ENCODE measurements at regions not wholly inside any gene's neighbourhood (a gene's known extent, or its start where the extent isn't known, plus 50 kb on each side); places are given as distances from the start of the nearest gene placed in this dataset.

DNA sequence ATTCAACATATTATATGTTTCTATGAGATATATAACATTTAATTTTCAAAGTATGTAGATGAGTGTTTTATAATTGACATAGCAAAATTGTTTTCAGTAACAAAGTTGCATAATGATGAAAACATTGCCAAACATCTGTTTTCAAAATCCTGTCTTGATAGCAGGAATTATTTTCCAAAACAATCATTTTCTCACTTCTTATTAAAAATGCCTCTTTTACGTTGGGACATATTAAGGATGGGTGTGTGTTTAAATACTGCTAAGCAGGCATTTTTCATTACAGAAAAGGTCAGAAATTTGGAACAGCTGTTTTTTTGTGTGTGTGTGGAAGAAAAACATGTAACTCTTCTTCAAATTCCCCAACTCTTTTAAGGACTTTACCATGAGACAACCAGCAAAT is 452.0 kb downstream of the SPRY1 start:
- H3K27me3 Mint-ChIP-seq, result no peaks in the 10 kb centered on the region
- intact Hi-C loops (cut with micrococcal nuclease), result no loop called here
- H3K4me1 Mint-ChIP-seq (ENCODE audit: low read depth), result no peaks in the 10 kb centered on the region
- ChIA-PET POLR2A (no interaction called here), CTCF (no interaction called here)
- no peaks in the 10 kb centered on the region for H3K9me3 Mint-ChIP-seq
- H3K27ac Mint-ChIP-seq, result no peak overlapping the region
- no peak overlapping the region for H3K4me3 Mint-ChIP-seq
- no peaks in the 10 kb centered on the region for H3K36me3 Mint-ChIP-seq
- DNase-seq, result no peak

DNA sequence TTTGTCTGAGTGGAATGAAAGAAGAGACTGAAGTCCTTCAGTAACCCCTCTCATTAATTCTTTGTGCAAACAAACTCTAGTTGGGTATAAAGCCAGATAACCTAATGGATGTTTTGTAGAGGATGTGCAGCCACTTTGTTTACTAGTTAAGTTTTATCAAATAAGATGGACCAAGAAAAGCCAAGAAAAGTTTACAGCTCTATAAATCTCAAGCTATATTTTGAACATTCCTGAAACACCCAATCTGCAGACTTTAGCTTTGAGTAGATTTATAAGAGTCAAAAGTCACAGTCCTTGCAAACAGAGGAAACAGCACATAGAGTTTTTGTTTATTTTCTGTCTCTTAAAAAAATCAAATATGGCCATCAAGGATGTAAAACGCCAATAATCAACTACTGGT is 452.9 kb downstream of the SPRY1 start:
- CTCF ChIA-PET, result no interaction called here
- intact Hi-C loops (cut with micrococcal nuclease), result no loop called here
- H3K27ac Mint-ChIP-seq, result no peak overlapping the region

DNA sequence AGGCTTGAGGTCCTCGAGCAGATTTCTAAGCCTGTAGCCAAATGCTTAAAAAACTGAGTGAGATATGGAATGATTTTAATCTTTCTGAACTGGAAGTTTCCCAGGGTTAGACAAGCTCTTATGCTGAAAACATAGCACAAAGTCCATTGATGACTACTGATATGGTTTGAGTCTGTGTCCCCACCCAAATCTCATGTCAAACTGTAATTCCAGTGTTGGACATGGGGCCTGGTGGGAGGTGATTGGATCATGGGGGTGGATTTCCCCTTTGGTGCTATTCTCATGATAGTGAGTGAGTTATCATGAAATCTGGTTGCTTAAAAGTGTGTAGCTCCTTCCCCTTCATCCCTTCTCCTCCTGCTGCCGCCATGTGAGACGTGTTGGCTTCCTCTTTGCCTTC is 454.9 kb downstream of the SPRY1 start:
- no peaks in the 10 kb centered on the region for H3K27me3 Mint-ChIP-seq
- DNase-seq, result no peak
- H3K4me1 Mint-ChIP-seq (ENCODE audit: low read depth), result no peaks in the 10 kb centered on the region
- H3K36me3 Mint-ChIP-seq, result no peaks in the 10 kb centered on the region
- H3K27ac Mint-ChIP-seq, result no peak overlapping the region
- no peaks in the 10 kb centered on the region for H3K9me3 Mint-ChIP-seq
- ChIA-PET CTCF (no interaction called here), POLR2A (no interaction called here)
- no peak overlapping the region for H3K4me3 Mint-ChIP-seq
- intact Hi-C loops (cut with micrococcal nuclease), result no loop called here

More for the DNA sequence above, 452.9 kb downstream of the SPRY1 start:
- Mint-ChIP-seq H3K27me3 (no peaks in the 10 kb centered on the region), H3K4me1 (ENCODE audit: low read depth) (no peaks in the 10 kb centered on the region), H3K4me3 (no peak overlapping the region), H3K36me3 (no peaks in the 10 kb centered on the region), H3K9me3 (no peaks in the 10 kb centered on the region)
- POLR2A ChIA-PET, result no interaction called here
- no peak for DNase-seq

DNA sequence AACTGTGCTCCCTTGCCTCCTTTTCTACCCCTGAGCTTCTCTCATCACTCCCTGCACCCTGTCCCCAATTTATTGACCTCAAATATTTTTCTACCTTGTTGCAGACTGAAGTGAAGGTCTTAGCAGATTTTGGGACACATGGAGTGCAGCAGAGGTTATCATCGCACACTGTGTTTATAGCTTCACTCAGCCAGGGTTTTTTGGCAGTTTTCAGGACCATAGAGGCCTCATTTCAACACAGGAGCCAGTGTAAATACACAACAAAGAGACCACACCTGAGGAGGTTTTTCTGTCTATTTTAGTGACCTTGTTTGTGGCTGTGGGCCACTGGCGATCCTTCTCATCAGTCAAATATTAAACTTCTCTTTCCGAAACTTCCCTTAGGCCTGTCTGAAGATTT is 457.1 kb downstream of the SPRY1 start:
- H3K4me1 Mint-ChIP-seq (ENCODE audit: low read depth), result no peaks in the 10 kb centered on the region
- CTCF ChIA-PET, result no interaction called here
- no peaks in the 10 kb centered on the region for H3K27me3 Mint-ChIP-seq
- no peak for DNase-seq
- H3K4me3 Mint-ChIP-seq, result no peak overlapping the region
- no peaks in the 10 kb centered on the region for H3K36me3 Mint-ChIP-seq
- intact Hi-C loops (cut with micrococcal nuclease), result no loop called here
- H3K9me3 Mint-ChIP-seq, result no peaks in the 10 kb centered on the region
- no peak overlapping the region for H3K27ac Mint-ChIP-seq
- POLR2A ChIA-PET, result no interaction called here

DNA sequence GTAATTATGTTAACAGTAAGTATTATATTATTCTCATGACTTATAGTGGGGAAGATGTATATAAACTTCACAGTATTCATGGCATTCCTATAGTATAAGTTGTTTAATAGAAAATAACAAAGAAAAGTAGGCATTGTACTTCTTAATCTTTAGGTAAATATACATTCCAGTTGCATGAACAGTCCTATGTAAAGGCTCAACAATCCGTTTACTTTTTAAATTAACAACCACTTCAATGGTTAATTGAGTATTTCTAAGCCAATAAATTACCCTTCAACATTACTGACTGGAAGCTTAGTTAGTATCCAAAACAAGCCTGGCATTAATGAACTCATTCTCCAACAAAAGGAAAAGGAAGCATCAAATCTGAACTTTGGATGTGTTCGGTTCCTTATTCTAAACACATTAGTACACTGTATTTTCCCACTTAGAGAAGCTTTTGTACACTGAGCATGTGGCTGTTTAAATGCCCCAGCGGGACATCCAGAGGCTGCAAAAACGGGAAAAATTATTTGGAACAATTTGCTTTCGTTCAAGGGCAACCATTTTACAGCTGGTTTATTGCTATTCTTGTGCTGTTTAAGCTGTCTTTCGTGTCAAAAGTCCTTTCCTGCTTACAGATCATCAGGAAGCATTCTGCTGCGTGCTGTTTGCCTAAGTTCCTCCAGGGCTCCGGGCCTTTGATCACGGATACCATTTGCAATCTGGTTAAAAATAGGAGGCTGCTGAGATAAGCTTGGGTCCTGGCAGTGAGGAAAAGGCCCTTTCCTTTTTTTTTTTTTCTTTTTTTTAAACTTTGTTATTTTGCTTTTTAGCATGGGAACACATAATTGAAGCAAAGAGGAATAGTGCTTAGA is 460.3 kb downstream of the SPRY1 start:
- H3K9me3 Mint-ChIP-seq, result no peaks in the 10 kb centered on the region
- H3K27ac Mint-ChIP-seq, result no peak overlapping the region
- H3K36me3 Mint-ChIP-seq, result no peaks in the 10 kb centered on the region
- no peaks in the 10 kb centered on the region for H3K27me3 Mint-ChIP-seq
- DNase-seq, result no peak
- POLR2A ChIA-PET, result no interaction called here
- CTCF ChIA-PET, result no interaction called here
- no peaks in the 10 kb centered on the region for H3K4me1 Mint-ChIP-seq (ENCODE audit: low read depth)
- no peak overlapping the region for H3K4me3 Mint-ChIP-seq
- intact Hi-C loops (cut with micrococcal nuclease), result no loop called here

DNA sequence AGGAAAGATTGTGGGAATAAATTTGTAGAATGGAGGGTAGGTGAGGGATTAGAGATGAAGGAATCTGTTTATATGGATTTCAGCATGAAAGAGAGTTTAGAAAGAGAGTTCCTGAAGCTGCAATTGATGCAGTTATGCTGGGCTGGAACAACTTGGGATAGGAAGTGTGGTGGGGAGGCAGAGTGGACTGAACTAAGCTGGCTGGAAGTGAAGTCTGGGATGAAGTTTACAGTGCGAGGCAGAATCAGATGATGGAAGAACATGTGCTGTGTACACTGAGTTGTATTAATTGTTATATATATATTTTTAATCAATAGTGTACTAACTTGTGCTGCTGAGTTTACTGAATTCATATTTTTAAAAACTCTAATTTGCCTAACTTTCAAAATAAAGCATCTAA is 461.9 kb downstream of the SPRY1 start:
- Mint-ChIP-seq H3K9me3 (no peaks in the 10 kb centered on the region), H3K27ac (no peak overlapping the region), H3K36me3 (no peaks in the 10 kb centered on the region), H3K4me1 (ENCODE audit: low read depth) (no peaks in the 10 kb centered on the region), H3K27me3 (no peaks in the 10 kb centered on the region), H3K4me3 (no peak overlapping the region)
- DNase-seq, result no peak
- intact Hi-C loops (cut with micrococcal nuclease), result no loop called here
- POLR2A ChIA-PET, result no interaction called here
- CTCF ChIA-PET, result no interaction called here

DNA sequence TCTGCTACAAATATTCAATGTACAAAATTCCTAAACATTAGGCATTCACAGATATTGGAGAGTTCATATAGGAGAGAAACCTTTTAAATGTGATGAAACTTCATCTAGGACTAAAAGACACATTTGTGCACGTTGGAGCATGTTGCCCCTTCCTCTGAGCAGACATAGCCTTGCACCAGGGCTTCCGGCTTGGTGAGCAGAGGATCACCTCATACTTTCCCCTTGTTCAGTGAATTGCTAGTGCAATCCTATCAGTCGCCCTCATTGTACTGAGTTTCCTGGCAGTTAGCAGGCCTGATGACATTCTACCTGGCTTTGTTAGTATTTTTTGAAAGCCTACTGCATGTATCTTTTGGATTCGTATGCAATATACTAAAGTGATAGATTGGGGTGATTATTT is 466.2 kb downstream of the SPRY1 start:
- H3K27me3 Mint-ChIP-seq, result no peaks in the 10 kb centered on the region
- POLR2A ChIA-PET, result no interaction called here

DNA sequence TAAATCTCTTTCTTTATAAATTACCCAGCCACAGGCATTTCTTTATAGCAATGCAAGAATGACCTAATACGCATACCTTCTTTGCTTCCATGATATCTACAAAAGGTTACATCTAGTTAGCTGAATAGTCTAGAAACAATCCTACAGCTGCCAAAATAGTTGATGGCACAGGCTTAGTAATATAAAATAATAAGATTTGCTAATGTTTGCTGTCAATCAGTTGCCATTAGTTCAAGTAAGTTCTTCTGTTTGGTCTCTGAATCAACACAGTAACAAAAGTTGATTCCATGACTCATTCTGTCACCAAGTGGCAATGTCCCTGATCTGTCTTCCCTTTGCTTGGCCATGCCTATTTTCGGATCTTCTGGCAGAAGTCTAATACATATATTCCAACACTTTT is 470.2 kb downstream of the SPRY1 start:
- Mint-ChIP-seq H3K36me3 (no peaks in the 10 kb centered on the region), H3K9me3 (no peaks in the 10 kb centered on the region), H3K4me1 (ENCODE audit: low read depth) (no peaks in the 10 kb centered on the region)

More for the DNA sequence above, 466.2 kb downstream of the SPRY1 start:
- intact Hi-C loops (cut with micrococcal nuclease), result no loop called here
- no peak for DNase-seq
- H3K4me3 Mint-ChIP-seq, result no peak overlapping the region
- no peak overlapping the region for H3K27ac Mint-ChIP-seq
- no peaks in the 10 kb centered on the region for H3K36me3 Mint-ChIP-seq
- no peaks in the 10 kb centered on the region for H3K4me1 Mint-ChIP-seq (ENCODE audit: low read depth)
- CTCF ChIA-PET, result no interaction called here
- no peaks in the 10 kb centered on the region for H3K9me3 Mint-ChIP-seq

DNA sequence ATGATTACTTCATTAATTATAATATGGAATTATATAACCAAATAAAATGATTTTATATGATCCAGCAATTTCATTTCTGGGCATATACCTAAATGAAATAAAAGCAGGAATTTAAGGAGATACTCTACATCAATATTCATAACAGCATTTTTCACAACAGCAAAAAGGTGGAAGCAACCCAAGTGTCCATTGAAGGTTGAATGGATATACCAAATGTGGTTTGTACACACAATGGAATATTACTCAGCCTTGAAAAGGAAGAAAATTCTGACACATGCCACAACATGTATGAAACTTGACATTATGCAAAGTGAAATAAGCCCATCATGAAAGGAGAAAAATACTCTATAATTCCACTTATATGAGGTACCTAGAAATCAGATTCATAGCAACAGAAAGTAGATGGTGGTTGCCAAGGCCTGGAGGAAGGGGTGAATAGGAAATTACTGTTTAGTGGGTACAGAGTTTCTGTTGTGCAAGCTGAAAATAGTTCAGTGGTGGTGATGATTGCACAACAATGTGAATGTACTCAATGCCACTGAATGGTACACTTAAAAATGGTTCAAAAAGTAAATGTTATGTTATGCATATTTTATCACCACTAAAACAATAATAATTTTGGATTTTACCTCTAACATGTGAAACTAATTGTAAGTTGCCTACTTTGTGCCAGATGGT is 471.5 kb downstream of the SPRY1 start:
- no peaks in the 10 kb centered on the region for H3K27me3 Mint-ChIP-seq

More for the DNA sequence above, 470.2 kb downstream of the SPRY1 start:
- DNase-seq, result no peak
- Mint-ChIP-seq H3K4me3 (no peak overlapping the region), H3K27ac (no peak overlapping the region), H3K27me3 (no peaks in the 10 kb centered on the region)
- POLR2A ChIA-PET, result no interaction called here
- CTCF ChIA-PET, result no interaction called here
- intact Hi-C loops (cut with micrococcal nuclease), result no loop called here

DNA sequence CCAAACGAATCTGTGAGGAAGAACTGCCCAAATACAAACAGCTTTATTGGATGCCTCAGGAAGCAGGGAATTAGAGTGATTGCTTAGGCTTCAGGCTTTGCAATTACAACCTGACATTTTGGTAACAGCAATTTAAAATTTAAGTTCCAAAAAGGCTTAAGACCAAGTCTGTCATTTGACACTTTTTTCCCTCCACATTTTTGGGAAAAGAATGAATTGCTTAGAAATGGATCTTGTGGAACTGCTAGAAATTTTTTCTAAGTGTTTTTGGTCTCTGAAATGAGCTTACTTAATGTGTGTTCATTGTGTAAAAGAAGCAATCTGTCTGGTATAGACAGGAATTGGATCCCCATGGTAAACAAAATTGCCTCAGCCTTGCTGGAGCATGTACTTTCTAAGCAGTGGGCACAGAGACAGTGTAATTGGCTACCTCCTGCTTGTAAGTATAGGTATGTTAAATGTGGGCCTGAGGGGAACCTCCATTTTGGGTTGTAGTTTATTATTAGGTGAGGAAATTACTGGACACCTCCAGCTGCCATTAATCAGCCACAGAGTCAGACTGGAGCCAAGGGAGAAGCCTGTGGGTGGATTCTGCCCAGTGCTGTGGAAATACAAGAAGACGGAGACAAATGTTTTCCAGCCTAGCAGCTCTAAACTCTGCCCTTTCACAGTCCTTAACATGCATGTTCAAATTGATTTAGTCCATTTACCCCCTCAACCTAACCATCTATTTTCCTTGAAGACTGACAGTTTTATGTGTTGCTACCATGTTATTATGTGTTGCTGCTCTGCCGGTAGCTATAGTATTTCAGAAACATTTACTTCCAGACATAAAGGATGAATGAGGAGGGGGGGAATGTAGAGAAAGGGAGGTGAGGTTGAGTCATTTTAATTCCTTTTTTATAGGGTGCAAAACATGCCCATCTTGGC is 473.0 kb downstream of the SPRY1 start:
- Mint-ChIP-seq H3K9me3 (no peaks in the 10 kb centered on the region), H3K27me3 (no peaks in the 10 kb centered on the region), H3K27ac (no peak overlapping the region), H3K36me3 (no peaks in the 10 kb centered on the region), H3K4me1 (ENCODE audit: low read depth) (no peaks in the 10 kb centered on the region), H3K4me3 (no peak overlapping the region)
- intact Hi-C loops (cut with micrococcal nuclease), result no loop called here
- ChIA-PET CTCF (no interaction called here), POLR2A (no interaction called here)
- no peak for DNase-seq

More for the DNA sequence above, 471.5 kb downstream of the SPRY1 start:
- no peaks in the 10 kb centered on the region for H3K36me3 Mint-ChIP-seq
- ChIA-PET CTCF (no interaction called here), POLR2A (no interaction called here)
- no peak for DNase-seq
- no peaks in the 10 kb centered on the region for H3K4me1 Mint-ChIP-seq (ENCODE audit: low read depth)
- H3K27ac Mint-ChIP-seq, result no peak overlapping the region
- H3K9me3 Mint-ChIP-seq, result no peaks in the 10 kb centered on the region
- H3K4me3 Mint-ChIP-seq, result no peak overlapping the region
- intact Hi-C loops (cut with micrococcal nuclease), result no loop called here

DNA sequence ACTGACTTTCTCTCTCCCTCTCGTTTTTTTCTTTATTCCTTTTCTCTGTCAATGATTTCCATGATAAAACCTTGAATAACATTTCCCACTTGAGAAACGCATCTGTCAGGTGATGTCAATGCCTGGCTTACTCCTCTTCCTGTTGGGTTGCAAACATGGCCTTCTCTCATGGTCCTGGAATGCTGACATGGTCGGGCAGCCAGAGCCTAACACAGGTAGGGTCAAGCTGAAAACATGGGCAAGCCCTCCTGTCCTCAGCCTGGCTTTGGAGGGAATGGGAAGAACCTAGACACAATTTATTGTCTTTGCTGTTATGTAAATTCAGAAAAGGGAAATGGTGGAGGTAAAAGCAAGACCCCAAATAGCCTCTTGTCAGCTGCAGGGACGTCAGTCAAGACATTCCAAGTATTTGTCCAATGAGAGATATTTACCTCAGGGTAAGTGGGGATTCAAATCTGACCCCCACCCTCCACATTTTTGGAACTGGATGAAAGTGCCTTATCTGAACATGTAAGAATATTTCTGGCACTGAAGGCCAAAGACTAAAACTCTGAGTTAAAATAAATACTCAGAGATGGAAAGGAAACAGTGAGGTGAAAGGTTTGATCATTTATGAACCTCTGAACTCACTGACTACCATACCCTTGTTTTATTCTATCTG is 473.8 kb downstream of the SPRY1 start:
- Mint-ChIP-seq H3K27me3 (no peaks in the 10 kb centered on the region), H3K4me1 (ENCODE audit: low read depth) (no peaks in the 10 kb centered on the region), H3K36me3 (no peaks in the 10 kb centered on the region), H3K9me3 (no peaks in the 10 kb centered on the region), H3K4me3 (no peak overlapping the region), H3K27ac (no peak overlapping the region)
- POLR2A ChIA-PET, result no interaction called here
- CTCF ChIA-PET, result no interaction called here
- intact Hi-C loops (cut with micrococcal nuclease), result no loop called here
- no peak for DNase-seq

DNA sequence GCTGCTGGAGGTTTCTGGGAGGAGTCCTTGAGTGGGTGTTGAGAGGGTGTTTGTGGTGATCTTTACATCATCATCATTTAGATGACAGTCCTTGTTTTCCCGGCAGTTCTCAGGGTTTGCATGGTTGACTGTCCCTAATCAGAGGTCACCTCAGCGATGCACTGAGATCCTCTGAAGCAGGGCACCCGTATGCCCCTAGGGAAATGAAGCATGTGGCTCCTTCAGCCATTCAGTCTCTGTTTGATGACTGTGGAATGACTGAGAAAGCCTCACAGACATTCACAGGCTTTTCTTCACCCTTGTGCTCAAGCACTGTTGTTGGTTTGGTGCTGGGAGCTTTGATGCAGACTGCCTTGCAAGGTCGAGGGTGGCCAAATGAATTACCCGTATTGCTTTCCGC is 474.7 kb downstream of the SPRY1 start:
- Mint-ChIP-seq H3K4me3 (no peak overlapping the region), H3K27ac (no peak overlapping the region), H3K4me1 (ENCODE audit: low read depth) (no peaks in the 10 kb centered on the region), H3K27me3 (no peaks in the 10 kb centered on the region), H3K9me3 (no peaks in the 10 kb centered on the region), H3K36me3 (no peaks in the 10 kb centered on the region)
- intact Hi-C loops (cut with micrococcal nuclease), result no loop called here
- CTCF ChIA-PET, result no interaction called here
- no peak for DNase-seq
- POLR2A ChIA-PET, result no interaction called here

Data from activated CD4-positive, alpha-beta memory T cell treated with anti-CD3 and anti-CD28 coated beads for 36 hours (primary cell).